ENCODE measurements at regions not wholly inside any gene's neighbourhood (a gene's known extent, or its start where the extent isn't known, plus 50 kb on each side); places are given as distances from the start of the nearest gene placed in this dataset. TPM values are rescaled to one million over a fixed set of nuclear protein-coding genes. Genes with fewer than 3 reads are reported as not detected.
"Not testable (repeated sequence)": the region's sequence is repeated elsewhere in the genome, so short reads cannot be mapped to it uniquely, and the experiment has no call there.

DNA sequence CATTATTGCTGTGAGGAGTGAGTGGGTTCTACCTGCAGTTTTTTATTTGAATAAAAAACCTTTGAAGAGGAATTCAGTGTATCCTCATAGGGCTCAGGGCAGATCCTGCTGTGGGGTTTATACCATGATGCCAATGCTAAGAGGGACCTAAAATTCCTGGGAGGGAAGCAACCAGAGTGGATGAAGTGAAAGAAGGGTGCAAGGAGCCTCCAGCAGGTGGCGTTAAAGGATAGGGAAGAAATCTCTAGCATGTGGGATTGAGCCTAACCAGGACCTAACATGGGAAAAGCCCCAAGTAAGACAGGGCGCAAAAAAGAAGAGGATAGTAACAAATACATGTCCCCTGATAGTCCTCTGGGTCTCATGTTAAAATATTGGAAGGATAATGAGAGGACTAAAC is 445.7 kb downstream of the CCT8L2 start:
- H3K36me3 ChIP-seq (ENCODE audit: insufficient read depth, low read length); H4K20me1 ChIP-seq (ENCODE audit: insufficient read depth, low read length); H3K4me3 ChIP-seq (ENCODE audit: low read depth, low read length, poor library complexity, severe bottlenecking); POLR2A ChIA-PET; DNase-seq (ENCODE audit: low spot score); H3K79me2 ChIP-seq (ENCODE audit: insufficient read depth, low read depth, low read length); BruUV-seq (replicated peaks); H3K9me3 ChIP-seq (ENCODE audit: low read length); intact Hi-C loops (cut with micrococcal nuclease; ENCODE audit: unreplicated experiment); CTCF ChIA-PET (ENCODE audit: unreplicated experiment); H3K9me2 ChIP-seq (ENCODE audit: insufficient read depth, low read length); H2AFZ ChIP-seq (ENCODE audit: low read length): not testable (repeated sequence)
- TF ChIP-seq, protein P1, sequence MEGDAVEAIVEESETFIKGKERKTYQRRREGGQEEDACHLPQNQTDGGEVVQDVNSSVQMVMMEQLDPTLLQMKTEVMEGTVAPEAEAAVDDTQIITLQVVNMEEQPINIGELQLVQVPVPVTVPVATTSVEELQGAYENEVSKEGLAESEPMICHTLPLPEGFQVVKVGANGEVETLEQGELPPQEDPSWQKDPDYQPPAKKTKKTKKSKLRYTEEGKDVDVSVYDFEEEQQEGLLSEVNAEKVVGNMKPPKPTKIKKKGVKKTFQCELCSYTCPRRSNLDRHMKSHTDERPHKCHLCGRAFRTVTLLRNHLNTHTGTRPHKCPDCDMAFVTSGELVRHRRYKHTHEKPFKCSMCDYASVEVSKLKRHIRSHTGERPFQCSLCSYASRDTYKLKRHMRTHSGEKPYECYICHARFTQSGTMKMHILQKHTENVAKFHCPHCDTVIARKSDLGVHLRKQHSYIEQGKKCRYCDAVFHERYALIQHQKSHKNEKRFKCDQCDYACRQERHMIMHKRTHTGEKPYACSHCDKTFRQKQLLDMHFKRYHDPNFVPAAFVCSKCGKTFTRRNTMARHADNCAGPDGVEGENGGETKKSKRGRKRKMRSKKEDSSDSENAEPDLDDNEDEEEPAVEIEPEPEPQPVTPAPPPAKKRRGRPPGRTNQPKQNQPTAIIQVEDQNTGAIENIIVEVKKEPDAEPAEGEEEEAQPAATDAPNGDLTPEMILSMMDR (conservative IDR thresholded peaks at IDR 0.05; ENCODE audit: low read length): peak; percentile 64
- Histone ChIP-seq H3K27ac (ENCODE audit: low read depth, low read length, poor library complexity, severe bottlenecking) (peak overlapping the region; percentile 93), H3K4me2 (ENCODE audit: low read length) (peak overlapping the region; percentile 19; the same call in 1 of the 2 replicates), H3K4me1 (ENCODE audit: insufficient read depth, low read length, poor library complexity, severe bottlenecking) (peaks cover 33% of the 10 kb centered on the region)

DNA sequence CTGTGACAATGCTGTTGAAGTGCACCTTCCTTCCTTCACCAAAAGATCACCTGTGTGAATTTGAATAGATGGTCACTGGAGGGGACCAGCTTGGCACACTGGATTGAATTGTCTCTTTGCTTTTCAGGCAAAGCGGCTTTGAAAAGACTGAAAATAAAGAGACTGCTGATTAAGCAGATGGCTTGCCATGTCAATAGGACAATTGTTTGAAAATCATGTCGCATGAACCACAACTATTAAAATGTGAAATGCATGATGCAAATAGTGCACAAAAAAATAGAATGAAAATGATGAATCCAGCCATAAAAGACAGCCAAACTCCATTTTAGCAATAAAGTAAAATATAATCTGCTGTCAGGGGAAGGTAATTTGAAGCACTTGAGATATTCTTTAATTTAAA is 415.3 kb downstream of the CCT8L2 start:
- H3K4me2 ChIP-seq (ENCODE audit: low read length); H3K4me1 ChIP-seq (ENCODE audit: insufficient read depth, low read length, poor library complexity, severe bottlenecking); DNase-seq (ENCODE audit: low spot score); intact Hi-C loops (cut with micrococcal nuclease; ENCODE audit: unreplicated experiment); POLR2A ChIA-PET; H3K79me2 ChIP-seq (ENCODE audit: insufficient read depth, low read depth, low read length); BruUV-seq (replicated peaks); H4K20me1 ChIP-seq (ENCODE audit: insufficient read depth, low read length); H3K9me3 ChIP-seq (ENCODE audit: low read length); H3K9me2 ChIP-seq (ENCODE audit: insufficient read depth, low read length); H3K4me3 ChIP-seq (ENCODE audit: low read depth, low read length, poor library complexity, severe bottlenecking); H3K27ac ChIP-seq (ENCODE audit: low read depth, low read length, poor library complexity, severe bottlenecking); CTCF ChIA-PET (ENCODE audit: unreplicated experiment); H3K36me3 ChIP-seq (ENCODE audit: insufficient read depth, low read length); H2AFZ ChIP-seq (ENCODE audit: low read length): not testable (repeated sequence)

DNA sequence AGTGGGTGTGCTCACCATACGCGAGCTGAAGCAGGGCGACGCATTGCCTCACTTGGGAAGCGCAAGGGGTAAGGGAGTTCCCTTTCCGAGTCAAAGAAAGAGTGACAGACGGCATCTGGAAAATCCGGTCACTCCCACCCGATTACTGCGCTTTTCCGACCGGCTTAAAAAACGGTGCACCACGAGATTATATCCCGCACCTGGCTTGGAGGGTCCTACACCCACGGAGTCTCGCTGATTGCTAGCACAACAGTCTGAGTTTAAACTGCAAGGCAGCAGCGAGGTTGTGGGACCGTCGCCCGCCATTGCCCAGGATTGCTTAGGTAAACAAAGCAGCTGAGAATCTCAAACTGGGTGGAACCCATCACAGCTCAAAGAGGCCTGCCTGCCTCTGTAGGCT is 408.7 kb downstream of the CCT8L2 start:
- H3K4me2 ChIP-seq (ENCODE audit: low read length); H3K36me3 ChIP-seq (ENCODE audit: insufficient read depth, low read length); H3K4me3 ChIP-seq (ENCODE audit: low read depth, low read length, poor library complexity, severe bottlenecking); H2AFZ ChIP-seq (ENCODE audit: low read length); POLR2A ChIA-PET; H3K79me2 ChIP-seq (ENCODE audit: insufficient read depth, low read depth, low read length); BruUV-seq (replicated peaks); H3K9me3 ChIP-seq (ENCODE audit: low read length); intact Hi-C loops (cut with micrococcal nuclease; ENCODE audit: unreplicated experiment); H3K9me2 ChIP-seq (ENCODE audit: insufficient read depth, low read length); DNase-seq (ENCODE audit: low spot score); CTCF ChIA-PET (ENCODE audit: unreplicated experiment); H4K20me1 ChIP-seq (ENCODE audit: insufficient read depth, low read length); H3K4me1 ChIP-seq (ENCODE audit: insufficient read depth, low read length, poor library complexity, severe bottlenecking); H3K27ac ChIP-seq (ENCODE audit: low read depth, low read length, poor library complexity, severe bottlenecking): not testable (repeated sequence)

Small RNA genes in the stretch of these regions (small RNA-seq; reads per million reads assigned to genes)
- gene RF00026: not detected
